Right lobe of liver (tissue), 6 donors: ENCODE measurements at regions not wholly inside any gene's neighbourhood (a gene's known extent, or its start where the extent isn't known, plus 50 kb on each side); places are given as distances from the start of the nearest gene placed in this dataset.

Experiments
- ATAC-seq, 4 donors: fragments of 200-7000 bp; cut with Tn5 transposase; one replicate each; pipeline ENCODE4 v1.9.1; 2020; ENCODE audit warnings: mild to moderate bottlenecking in 4 of 4, moderate library complexity in 4 of 4
- DNase-seq, 3 donors: peaks; one replicate each; pipeline ENCODE4 v3.0.0-alpha.2; 2020
- H3K27ac ChIP-seq, 3 donors: fragments of 200-600 bp; one replicate each; pipeline ENCODE4 v1.8.0; 2022
- H3K27me3 ChIP-seq, 2 donors: fragments of 200-600 bp; one replicate each; pipeline ENCODE4 v1.8.0; 2022
- H3K36me3 ChIP-seq, 4 donors: fragments of 200-600 bp; sonication (generic) in 1 of 4; one replicate each; pipeline versions ENCODE4 v1.5.1 to v1.8.0; 2017 to 2022; ENCODE audit warnings: control low read depth in 1 of 4
- H3K4me1 ChIP-seq, 4 donors: fragments of 200-600 bp; sonication (generic) in 1 of 4; one replicate each; pipeline versions ENCODE4 v1.5.1 to v1.8.0; 2017 to 2022; ENCODE audit warnings: control low read depth in 1 of 4
- H3K4me3 ChIP-seq, 3 donors: fragments of 200-600 bp; one replicate each; pipeline ENCODE4 v1.8.0; 2022
- H3K9me3 ChIP-seq, 4 donors: fragments of 200-600 bp; sonication (generic) in 1 of 4; one replicate each; pipeline versions ENCODE4 v1.5.1 to v1.8.0; 2017 to 2022; ENCODE audit warnings: control low read depth in 1 of 4
- CTCF ChIP-seq, 4 donors: fragments of 200-600 bp in 3 of 4; fragments of 450-650 bp in 1 of 4; IDR thresholded peaks; one replicate each; pipeline versions ENCODE4 v1.5.1 to v1.8.0; 2016 to 2022; ENCODE audit warnings: antibody characterized with exemption in 4 of 4, mild to moderate bottlenecking in 2 of 4
- POLR2A ChIP-seq: fragments of 450-650 bp; IDR thresholded peaks from one replicate; pipeline ENCODE4 v1.6.1; 2017; ENCODE audit warnings: antibody characterized with exemption, mild to moderate bottlenecking
- WGBS: methylation state at CpG from one replicate; pipeline ENCODE4 v1.1.6; 2018; ENCODE audit warnings: low coverage, low lambda C conversion rate; ENCODE audit not compliant: insufficient coverage; ENCODE audit errors: missing lambda C conversion rate; 5-methylcytosine and 5-hydroxymethylcytosine counted together
- intact Hi-C, 2 donors: fragments of 100-400 bp; cut with DNase I; formaldehyde crosslinking; loops; one replicate each; pipeline versions ENCODE4 v1.11.2 to v1.14.1; 2022
- donor health status: DM: no; HTN: yes; CAD: no.
- donor health status: DM: no; HTN: no; CAD: no.
- donor health status: DM: no; HTN: no; CAD: no.
- donor health status: DM: no; HTN: yes; CAD: no.
- donor health status: DM: no; HTN: yes; CAD: no.

- WGBS, result 65% methylated on average over 2 of the region's 2 CpGs
- Histone ChIP-seq H3K9me3 (no peaks in the 10 kb centered on the region), H3K4me3 (no peak overlapping the region), H3K27ac (no peak overlapping the region), H3K4me1 (no peaks in the 10 kb centered on the region), H3K36me3 (no peaks in the 10 kb centered on the region), H3K27me3 (no peaks in the 10 kb centered on the region)
- ATAC-seq (peak; percentile 19 to 96 (median 54)), DNase-seq (peak in 1 of 3 donors; percentile 71)
- intact Hi-C loops, result no loop called here
- TF ChIP-seq POLR2A (no peak), CTCF (IDR thresholded peaks at IDR 0.05) (no peak)
These were observed 239.7 kb upstream of the SEMA3D start for GRCh38 chr7:85426487-85426960.

GRCh38 chr7:85424298-85424697 is 237.4 kb upstream of the SEMA3D start:
- no peaks in the 10 kb centered on the region for H3K27me3 ChIP-seq
- H3K4me3 ChIP-seq, result no peak overlapping the region
- H3K4me1 ChIP-seq, result no peaks in the 10 kb centered on the region
- TF ChIP-seq CTCF (IDR thresholded peaks at IDR 0.05) (no peak), POLR2A (no peak)
- H3K27ac ChIP-seq, result no peak overlapping the region
- intact Hi-C loops, result no loop called here
- DNase-seq (no peak), ATAC-seq (peak in 1 of 4 donors; percentile 20)
- no peaks in the 10 kb centered on the region for H3K9me3 ChIP-seq
- H3K36me3 ChIP-seq, result no peaks in the 10 kb centered on the region
- 69% methylated on average over 6 of the region's 7 CpGs for WGBS

GRCh38 chr7:85423209-85423895 is 236.5 kb upstream of the SEMA3D start:
- no peaks in the 10 kb centered on the region for H3K27me3 ChIP-seq
- no peak for TF ChIP-seq CTCF (IDR thresholded peaks at IDR 0.05)
- TF ChIP-seq POLR2A, result no peak
- WGBS, result 93% methylated on average over 6 of the region's 21 CpGs
- no peaks in the 10 kb centered on the region for H3K9me3 ChIP-seq
- ATAC-seq, result no peak
- no peaks in the 10 kb centered on the region for H3K4me1 ChIP-seq
- intact Hi-C loops, result no loop called here
- no peak overlapping the region for H3K27ac ChIP-seq
- DNase-seq, result no peak
- no peak overlapping the region for H3K4me3 ChIP-seq
- no peaks in the 10 kb centered on the region for H3K36me3 ChIP-seq

- Histone ChIP-seq H3K36me3 (no peaks in the 10 kb centered on the region), H3K9me3 (no peaks in the 10 kb centered on the region), H3K27me3 (no peaks in the 10 kb centered on the region), H3K4me3 (no peak overlapping the region), H3K4me1 (no peaks in the 10 kb centered on the region), H3K27ac (no peak overlapping the region)
- TF ChIP-seq CTCF (IDR thresholded peaks at IDR 0.05), result no peak
- TF ChIP-seq POLR2A, result no peak
- WGBS, result 29% methylated on average over 1 of the region's 1 CpG
- ATAC-seq (no peak), DNase-seq (no peak)
- intact Hi-C loops, result no loop called here
These were observed 228.9 kb upstream of the SEMA3D start for GRCh38 chr7:85415743-85416142.
